Right ventricle myocardium inferior (tissue), 1 donor: ENCODE measurements at regions not wholly inside any gene's neighbourhood (a gene's known extent, or its start where the extent isn't known, plus 50 kb on each side); places are given as distances from the start of the nearest gene placed in this dataset.

Experiments used
- ATAC-seq: fragments of 200-7000 bp; cut with Tn5 transposase; one replicate; pipeline ENCODE4 v1.9.1; 2020; ENCODE audit warnings: mild to moderate bottlenecking, moderate library complexity
- DNase-seq: peaks from one replicate; pipeline ENCODE4 v3.0.0; 2021; ENCODE audit errors: missing footprints
- intact Hi-C: fragments of 100-400 bp; cut with DNase I; formaldehyde crosslinking; loops from one replicate; pipeline ENCODE4 v1.11.0; 2022
- donor health status: DM: no; HTN: yes; CAD: no; lungs with severe emphysema.

GRCh38 chr2:123051136-123051535, 974.0 kb upstream of the CNTNAP5 start:
- DNase-seq (no peak), ATAC-seq (no peak)
- intact Hi-C loops = no loop called here

DNA sequence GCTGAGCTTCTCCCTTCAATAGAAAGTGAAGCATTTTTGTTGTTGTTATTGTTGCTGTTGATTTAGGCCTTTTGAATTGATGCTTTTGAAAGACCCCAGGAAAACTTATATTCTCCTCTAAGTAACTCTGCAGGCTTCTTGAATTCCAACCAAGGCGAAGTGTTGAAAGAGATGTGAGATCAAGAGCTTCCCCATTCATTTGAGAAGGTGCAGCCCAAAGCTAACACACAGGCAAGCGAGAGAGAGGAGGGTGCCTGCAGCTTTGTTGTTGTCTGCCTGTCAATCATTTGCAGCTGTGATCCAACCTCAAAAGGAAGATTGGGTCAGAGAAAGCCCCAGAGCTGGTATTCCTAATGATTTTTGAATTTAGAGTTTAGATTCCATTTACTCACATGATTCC, 963.6 kb upstream of the CNTNAP5 start:
- no peak for ATAC-seq
- intact Hi-C loops = no loop called here
- no peak for DNase-seq

DNA sequence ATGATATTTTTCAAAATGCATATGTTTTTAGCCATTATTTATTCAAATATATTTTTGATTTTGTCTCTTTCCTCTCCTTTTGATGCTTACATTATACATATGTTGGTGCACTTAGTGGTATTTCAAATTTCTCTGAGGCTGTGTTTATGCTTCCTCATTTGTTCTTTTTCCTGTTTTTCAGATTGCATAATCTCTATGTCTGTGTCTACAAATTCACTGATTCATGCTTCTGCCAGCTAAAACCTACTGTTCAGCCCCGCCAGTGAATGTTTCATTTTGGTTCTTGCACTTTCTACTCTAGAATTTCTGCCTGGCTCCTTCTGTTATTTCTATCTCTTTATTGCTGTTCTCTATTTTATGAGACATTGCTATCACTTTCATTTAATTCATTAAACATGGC, 951.7 kb upstream of the CNTNAP5 start:
- intact Hi-C loops = no loop called here
- ATAC-seq (no peak), DNase-seq (no peak)

- ATAC-seq (no peak), DNase-seq (no peak)
- intact Hi-C loops = no loop called here
Observed at GRCh38 chr2:123073956-123074355, 951.1 kb upstream of the CNTNAP5 start.

GRCh38 chr2:123077101-123077500, 948.0 kb upstream of the CNTNAP5 start:
- intact Hi-C loops = no loop called here
- ATAC-seq = no peak
- no peak for DNase-seq

- ATAC-seq (no peak), DNase-seq (no peak)
- intact Hi-C loops = no loop called here
Observed at GRCh38 chr2:123080331-123080730, 944.8 kb upstream of the CNTNAP5 start.

GRCh38 chr2:123085484-123085883, 939.6 kb upstream of the CNTNAP5 start:
- intact Hi-C loops = no loop called here
- ATAC-seq = no peak

GRCh38 chr2:123086613-123087385, 938.3 kb upstream of the CNTNAP5 start:
- ATAC-seq = no peak

More at GRCh38 chr2:123085484-123085883, 939.6 kb upstream of the CNTNAP5 start:
- DNase-seq = no peak

DNA sequence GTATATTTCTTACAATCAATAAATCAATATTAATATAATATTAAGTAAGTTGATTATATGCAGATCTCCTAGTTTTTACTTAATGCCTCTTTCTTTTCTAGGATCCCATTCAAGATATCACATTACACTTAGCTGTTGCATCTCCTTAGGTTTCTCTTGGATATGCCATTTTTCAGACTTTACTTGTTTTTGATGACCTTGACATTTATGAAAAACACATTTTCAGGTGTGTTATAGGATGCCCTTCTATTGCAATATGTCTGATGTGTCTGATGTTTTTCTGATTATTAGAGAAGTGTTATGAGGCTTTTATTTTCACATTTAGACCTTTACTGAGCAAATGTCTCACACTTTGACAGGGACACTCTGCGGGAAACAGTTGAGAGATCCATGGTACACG, 933.6 kb upstream of the CNTNAP5 start:
- intact Hi-C loops = no loop called here
- DNase-seq (no peak), ATAC-seq (no peak)

More at GRCh38 chr2:123086613-123087385, 938.3 kb upstream of the CNTNAP5 start:
- DNase-seq = peak; percentile 60
- intact Hi-C loops = no loop called here

DNA sequence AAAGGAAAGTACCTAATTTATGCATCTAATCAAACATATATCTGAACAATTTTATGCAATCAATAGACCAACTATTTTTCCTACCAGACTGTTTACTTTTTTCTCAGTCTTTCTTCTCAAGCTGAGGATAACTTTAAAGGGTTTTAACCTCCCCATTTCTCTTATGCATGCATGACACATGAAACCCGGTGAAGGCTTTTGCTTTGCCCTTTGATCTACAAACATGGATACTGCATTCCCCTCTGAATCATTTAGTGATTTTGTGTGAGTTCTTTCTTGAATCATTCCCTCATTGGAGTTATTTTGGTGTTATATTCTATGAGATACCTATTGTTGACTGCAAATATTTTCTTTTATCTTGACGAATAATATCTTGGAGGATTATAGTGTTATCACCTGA, 931.9 kb upstream of the CNTNAP5 start:
- no peak for ATAC-seq
- intact Hi-C loops = no loop called here
- DNase-seq = no peak

GRCh38 chr2:123095219-123095835, 929.8 kb upstream of the CNTNAP5 start:
- intact Hi-C loops = no loop called here
- no peak for DNase-seq

GRCh38 chr2:123098619-123099018, 926.5 kb upstream of the CNTNAP5 start:
- ATAC-seq (no peak), DNase-seq (no peak)
- intact Hi-C loops = no loop called here

More at GRCh38 chr2:123095219-123095835, 929.8 kb upstream of the CNTNAP5 start:
- ATAC-seq = no peak

- no peak for DNase-seq
- ATAC-seq = no peak
- intact Hi-C loops = no loop called here
Observed at GRCh38 chr2:123101434-123101833, 923.7 kb upstream of the CNTNAP5 start.

DNA sequence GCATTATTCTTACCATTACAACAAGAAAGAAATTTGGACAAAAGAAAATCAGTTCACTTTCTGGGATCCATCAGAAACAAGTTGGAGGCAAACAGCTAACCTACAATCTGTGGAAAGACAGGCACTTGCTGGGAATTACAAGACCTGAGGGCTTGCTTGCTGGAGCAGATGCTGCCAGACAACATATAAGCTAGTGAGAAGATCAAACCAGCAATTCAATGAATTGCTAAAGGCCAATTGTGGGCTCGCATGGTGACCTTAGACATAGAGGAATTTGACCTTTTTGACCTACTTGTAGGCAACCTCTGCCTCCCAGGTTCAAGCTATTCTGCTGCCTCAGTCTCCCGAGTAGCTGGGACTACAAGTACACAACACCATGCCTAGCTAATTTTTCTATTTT, 921.2 kb upstream of the CNTNAP5 start:
- no peak for DNase-seq
- ATAC-seq = no peak
- intact Hi-C loops = no loop called here

GRCh38 chr2:123116595-123116994, 908.5 kb upstream of the CNTNAP5 start:
- no peak for ATAC-seq
- DNase-seq = no peak
- intact Hi-C loops = no loop called here

GRCh38 chr2:123127236-123127635, 897.9 kb upstream of the CNTNAP5 start:
- DNase-seq (no peak), ATAC-seq (no peak)
- intact Hi-C loops = no loop called here

DNA sequence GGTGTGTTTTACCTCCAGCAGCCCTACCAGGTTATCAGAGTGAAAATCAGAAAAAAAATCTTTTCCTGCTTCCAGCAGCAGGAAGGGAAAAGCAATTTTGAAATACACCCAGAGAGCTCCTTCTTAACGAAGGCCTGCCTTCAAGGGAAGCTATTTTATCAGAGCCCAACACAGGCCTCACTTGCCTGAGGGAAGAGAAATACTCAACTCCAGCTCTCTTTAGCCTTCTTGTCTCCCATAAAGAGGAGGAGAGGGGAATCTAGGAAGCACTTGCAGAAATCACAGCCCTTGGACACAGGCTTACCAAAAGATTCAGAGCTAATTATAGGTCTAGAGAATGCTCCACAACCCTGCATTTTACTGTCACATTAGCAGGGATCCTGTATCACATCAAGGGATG, 896.1 kb upstream of the CNTNAP5 start:
- intact Hi-C loops = no loop called here
- ATAC-seq = no peak
- DNase-seq = no peak

DNA sequence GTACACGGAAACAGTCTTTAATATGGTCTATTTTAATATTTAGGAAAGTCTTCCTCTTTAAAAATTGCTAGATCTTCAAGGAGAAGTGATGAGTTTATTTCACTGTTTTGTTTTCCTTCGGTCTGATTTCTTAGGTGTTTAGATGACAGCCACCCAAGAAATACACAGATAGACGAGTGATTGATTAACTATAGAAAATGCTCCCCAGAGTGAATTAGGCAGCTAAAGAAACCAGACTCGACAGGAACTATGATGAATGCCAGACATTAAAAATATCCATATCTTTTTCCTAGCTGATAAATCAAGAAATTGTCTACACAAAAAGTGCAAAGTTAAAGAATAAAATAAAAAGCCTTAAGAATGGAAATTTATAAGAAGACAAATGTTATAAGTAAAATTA, 888.7 kb upstream of the CNTNAP5 start:
- no peak for DNase-seq
- intact Hi-C loops = no loop called here
- ATAC-seq = no peak

DNA sequence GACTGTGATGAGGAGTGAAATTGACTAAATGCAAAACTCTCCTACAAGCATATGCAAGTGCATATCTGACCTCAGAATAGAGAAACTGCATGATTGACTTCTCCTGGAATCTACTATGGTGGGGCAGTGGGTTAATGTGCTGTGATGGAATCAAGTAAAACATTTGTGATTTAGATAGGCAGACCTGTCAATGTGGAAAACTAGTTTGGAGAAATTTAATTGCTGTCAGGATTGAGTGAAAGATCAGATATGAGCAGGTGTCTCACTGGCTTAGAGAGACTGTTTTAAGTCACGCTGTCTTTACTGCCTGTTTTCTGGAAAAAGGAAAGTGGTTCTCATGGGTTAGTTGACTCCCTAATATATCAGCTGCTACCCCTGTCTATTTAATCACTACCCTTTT, 881.0 kb upstream of the CNTNAP5 start:
- DNase-seq = no peak
- intact Hi-C loops = no loop called here
- no peak for ATAC-seq

DNA sequence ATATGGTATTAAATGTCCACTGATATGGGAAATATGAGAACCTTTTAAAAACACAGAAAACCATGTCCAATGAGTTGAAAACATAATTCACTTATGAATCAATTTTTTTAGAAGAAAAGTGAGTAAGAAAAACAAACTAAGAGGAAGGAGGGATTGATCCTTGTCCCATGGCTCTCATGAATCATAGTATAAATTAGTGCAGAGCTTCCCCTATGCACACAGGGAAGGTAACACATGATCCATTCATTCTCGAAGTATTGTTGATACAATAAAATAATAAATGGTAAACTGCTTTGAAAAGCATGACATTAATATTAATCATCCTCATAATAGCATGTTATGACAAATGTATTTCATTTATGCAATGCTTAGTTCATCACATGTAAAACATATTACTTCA, 872.0 kb upstream of the CNTNAP5 start:
- ATAC-seq = no peak

GRCh38 chr2:123154195-123154594, 870.9 kb upstream of the CNTNAP5 start:
- ATAC-seq = no peak
- DNase-seq = no peak
- intact Hi-C loops = no loop called here

More for the DNA sequence above, 872.0 kb upstream of the CNTNAP5 start:
- no peak for DNase-seq
- intact Hi-C loops = no loop called here
